K562 (cell line): ENCODE measurements at regions not wholly inside any gene's neighbourhood (a gene's known extent, or its start where the extent isn't known, plus 50 kb on each side); places are given as distances from the start of the nearest gene placed in this dataset.

Experiments used
- ATAC-seq: fragments of 200-7000 bp; cut with Tn5 transposase; 3 replicates; pipeline ENCODE4 v1.9.1; 2020; ENCODE audit warnings: moderate library complexity
- BruUV-seq: library from RNA; stranded (reverse); fragments of 400-500 nt; replicated peaks from 2 replicates; lab custom pipeline; 2021; lab: Mats Ljungman, UMichigan
- CTCF ChIA-PET: fragments of 300-600 bp; formaldehyde crosslinking; extraction: SDS; loops from one replicate; lab custom pipeline; 2021; ENCODE audit warnings: low intra/inter-chr PET ratio; lab: Yijun Ruan, JAX
- POLR2A ChIA-PET: fragments of 300-600, 350-650 bp; sonication (Branson Sonifier 250); formaldehyde crosslinking; extraction: SDS; loops from one replicate; lab custom pipeline; 2021; ENCODE audit warnings: antibody characterized with exemption, inconsistent platforms; lab: Yijun Ruan, JAX
- DNase-seq, 4 experiments: peaks; one replicate each; pipeline versions ENCODE4 v3.0.0 to v3.0.0-alpha.2; 2011 to 2018; ENCODE audit warnings: low spot score in 3 of 4, mixed read lengths in 3 of 4; ENCODE audit errors: extremely low read depth in 1 of 4
- FAIRE-seq: peaks from 2 replicates; lab custom pipeline; 2011; peaks lifted over from hg19 to GRCh38; lab: Jason Lieb, UNC
- H2AFZ ChIP-seq: 2 replicates; pipeline ENCODE4 v1.6.0; 2011; ENCODE audit warnings: low read depth, low read length, control low read depth, inconsistent platforms
- H3K27ac ChIP-seq: fragments of 200-600 bp; 3 replicates; pipeline ENCODE4 v1.8.0; 2011; ENCODE audit warnings: low read depth, mild to moderate bottlenecking, control low read depth, inconsistent platforms, low read length, moderate library complexity, mixed read lengths; ENCODE audit errors: extremely low read depth
- H3K27me3 ChIP-seq, 2 experiments: fragments of 300-600 bp in 1 of 2; 2 replicates in 1 of 2; 3 replicates in 1 of 2; pipeline versions ENCODE4 v1.6.0 to v1.8.0; 2011; ENCODE audit warnings: inconsistent platforms in 2 of 2, low read length in 2 of 2, mild to moderate bottlenecking in 1 of 2, mixed read lengths in 1 of 2, moderate library complexity in 1 of 2; ENCODE audit not compliant: control insufficient read depth in 2 of 2, insufficient read depth in 2 of 2
- H3K36me3 ChIP-seq: fragments of 300-600 bp; 3 replicates; pipeline ENCODE4 v1.8.0; 2011; ENCODE audit warnings: mild to moderate bottlenecking, low read length, inconsistent platforms; ENCODE audit not compliant: control insufficient read depth, insufficient read depth
- H3K4me1 ChIP-seq, 2 experiments: fragments of 200-600 bp in 1 of 2; replicated peaks in 1 of 2; 2 replicates in 1 of 2; 3 replicates in 1 of 2; pipeline versions ENCODE4 v1.5.1 to v1.8.0; 2011; ENCODE audit warnings: inconsistent platforms in 2 of 2, low read length in 2 of 2, mild to moderate bottlenecking in 1 of 2, mixed read lengths in 1 of 2, moderate library complexity in 1 of 2; ENCODE audit not compliant: control insufficient read depth in 2 of 2, insufficient read depth in 2 of 2
- H3K4me2 ChIP-seq: 2 replicates; pipeline ENCODE4 v1.6.1; 2011; ENCODE audit warnings: low read length, control low read depth, inconsistent platforms, mixed read lengths; ENCODE audit not compliant: insufficient read depth
- H3K4me3 ChIP-seq: fragments of 200-600 bp; sonication (generic), shearing (Covaris generic); 2 replicates; pipeline ENCODE4 v1.5.1; 2016; ENCODE audit warnings: control low read depth, inconsistent platforms
- H3K79me2 ChIP-seq: fragments of 200-600 bp; 3 replicates; pipeline ENCODE4 v1.8.0; 2011; ENCODE audit warnings: low read length, inconsistent platforms; ENCODE audit not compliant: control insufficient read depth, insufficient read depth
- H3K9ac ChIP-seq, 2 experiments: 2 replicates each; pipeline versions ENCODE4 v1.6.0 to v1.6.1; 2011; ENCODE audit warnings: low read depth in 2 of 2, low read length in 2 of 2, control low read depth in 1 of 2, inconsistent platforms in 1 of 2, mild to moderate bottlenecking in 1 of 2, mixed read lengths in 1 of 2; ENCODE audit not compliant: insufficient read depth in 1 of 2
- H3K9me1 ChIP-seq: one replicate; pipeline ENCODE4 v1.6.0; 2011; ENCODE audit warnings: inconsistent platforms, mild to moderate bottlenecking, low read length, moderate library complexity; ENCODE audit not compliant: control insufficient read depth, insufficient read depth
- H3K9me3 ChIP-seq: replicated peaks from 2 replicates; pipeline ENCODE4 v1.5.1; 2011; ENCODE audit warnings: low read depth, low read length, inconsistent platforms; ENCODE audit not compliant: control insufficient read depth, insufficient read depth
- H4K20me1 ChIP-seq: replicated peaks from 2 replicates; pipeline ENCODE4 v1.6.1; 2011; ENCODE audit warnings: low read length, inconsistent platforms, mixed read lengths; ENCODE audit not compliant: control insufficient read depth, insufficient read depth
- GTF2A2 ChIP-seq: IDR thresholded peaks from 2 replicates; pipeline ENCODE4 v1.6.1; 2016; ENCODE audit warnings: mild to moderate bottlenecking, missing genetic modification characterization, missing compliant biosample characterization
- KAT8 ChIP-seq: fragments of 450-650 bp; IDR thresholded peaks from 2 replicates; pipeline ENCODE4 v1.6.1; 2016; ENCODE audit warnings: low read depth, mild to moderate bottlenecking
- MYC ChIP-seq, 2 experiments: fragments of 250-450 bp in 1 of 2; sonication (Bioruptor Pico) in 1 of 2; IDR thresholded peaks; 2 replicates each; pipeline versions ENCODE4 v1.5.1 to v1.6.1; 2012 to 2021; ENCODE audit warnings: low read depth in 2 of 2, borderline replicate concordance in 1 of 2, improper control_type of control experiment in 1 of 2, low read length in 1 of 2, mild to moderate bottlenecking in 1 of 2, moderate library complexity in 1 of 2
- SETDB1 ChIP-seq: IDR thresholded peaks from one replicate; pipeline ENCODE4 v1.6.1; 2012; ENCODE audit warnings: low read length, control low read depth, inconsistent platforms
- SMAD3 ChIP-seq: fragments of 450-650 bp; formaldehyde crosslinking; conservative IDR thresholded peaks from 2 replicates; pipeline ENCODE4 v1.4.0; 2020; ENCODE audit warnings: mild to moderate bottlenecking
- SRSF9 ChIP-seq: fragments of 200-400 bp; formaldehyde crosslinking; IDR thresholded peaks from 2 replicates; pipeline ENCODE4 v1.6.1; 2017; ENCODE audit warnings: low read depth, low read length, borderline replicate concordance
- TFAP4 ChIP-seq: sonication (generic); formaldehyde crosslinking; IDR thresholded peaks from 2 replicates; pipeline ENCODE4 v1.8.0; 2022; ENCODE audit warnings: missing genetic modification reagents, mild to moderate bottlenecking, moderate library complexity, borderline replicate concordance
- WGBS: fragments of 100-300 bp; shearing (Covaris generic); methylation state at CpG from one replicate; pipeline ENCODE4 v1.1.6; 2016; ENCODE audit warnings: low coverage, mixed read lengths; ENCODE audit not compliant: insufficient coverage; ENCODE audit errors: missing lambda C conversion rate; 5-methylcytosine and 5-hydroxymethylcytosine counted together
- in situ Hi-C: fragments of 300-500 bp; cut with MboI; formaldehyde crosslinking; loops from 4 replicates; pipeline ENCODE4 v1.15.0; 2018; ENCODE audit warnings: inconsistent platforms, mixed read lengths
- intact Hi-C: fragments of 100-400 bp; cut with micrococcal nuclease; formaldehyde crosslinking; loops from 2 replicates; pipeline ENCODE4 v1.14.2; 2022
- TF ChIP-seq, protein P1 (sequence below), 2 experiments: fragments of 450-650 bp; IDR thresholded peaks; 2 replicates each; pipeline ENCODE4 v1.6.1; 2018; ENCODE audit warnings: mild to moderate bottlenecking in 2 of 2, low read depth in 1 of 2; ENCODE audit not compliant: partially characterized antibody in 2 of 2
- TF ChIP-seq, protein P2 (sequence below): fragments of 450-650 bp; IDR thresholded peaks from 2 replicates; pipeline ENCODE4 v1.6.1; 2018; ENCODE audit not compliant: partially characterized antibody

GRCh38 chr14:43479596-43480195, 1027.4 kb downstream of the FSCB start:
- intact Hi-C loops: no loop called here
- TF ChIP-seq MYC (IDR thresholded peaks at IDR 0.05; ENCODE audit: low read depth, low read length) (no peak), MYC (CRISPR knock-in tag; IDR thresholded peaks at IDR 0.05; ENCODE audit: borderline replicate concordance, low read depth) (no peak), SETDB1 (no peak), GTF2A2 (tag) (no peak), SRSF9 (no peak), KAT8 (no peak), TFAP4 (CRISPR knock-in tag) (no peak), SMAD3 (CRISPR knock-in tag) (no peak)
- TF ChIP-seq, protein P1, sequence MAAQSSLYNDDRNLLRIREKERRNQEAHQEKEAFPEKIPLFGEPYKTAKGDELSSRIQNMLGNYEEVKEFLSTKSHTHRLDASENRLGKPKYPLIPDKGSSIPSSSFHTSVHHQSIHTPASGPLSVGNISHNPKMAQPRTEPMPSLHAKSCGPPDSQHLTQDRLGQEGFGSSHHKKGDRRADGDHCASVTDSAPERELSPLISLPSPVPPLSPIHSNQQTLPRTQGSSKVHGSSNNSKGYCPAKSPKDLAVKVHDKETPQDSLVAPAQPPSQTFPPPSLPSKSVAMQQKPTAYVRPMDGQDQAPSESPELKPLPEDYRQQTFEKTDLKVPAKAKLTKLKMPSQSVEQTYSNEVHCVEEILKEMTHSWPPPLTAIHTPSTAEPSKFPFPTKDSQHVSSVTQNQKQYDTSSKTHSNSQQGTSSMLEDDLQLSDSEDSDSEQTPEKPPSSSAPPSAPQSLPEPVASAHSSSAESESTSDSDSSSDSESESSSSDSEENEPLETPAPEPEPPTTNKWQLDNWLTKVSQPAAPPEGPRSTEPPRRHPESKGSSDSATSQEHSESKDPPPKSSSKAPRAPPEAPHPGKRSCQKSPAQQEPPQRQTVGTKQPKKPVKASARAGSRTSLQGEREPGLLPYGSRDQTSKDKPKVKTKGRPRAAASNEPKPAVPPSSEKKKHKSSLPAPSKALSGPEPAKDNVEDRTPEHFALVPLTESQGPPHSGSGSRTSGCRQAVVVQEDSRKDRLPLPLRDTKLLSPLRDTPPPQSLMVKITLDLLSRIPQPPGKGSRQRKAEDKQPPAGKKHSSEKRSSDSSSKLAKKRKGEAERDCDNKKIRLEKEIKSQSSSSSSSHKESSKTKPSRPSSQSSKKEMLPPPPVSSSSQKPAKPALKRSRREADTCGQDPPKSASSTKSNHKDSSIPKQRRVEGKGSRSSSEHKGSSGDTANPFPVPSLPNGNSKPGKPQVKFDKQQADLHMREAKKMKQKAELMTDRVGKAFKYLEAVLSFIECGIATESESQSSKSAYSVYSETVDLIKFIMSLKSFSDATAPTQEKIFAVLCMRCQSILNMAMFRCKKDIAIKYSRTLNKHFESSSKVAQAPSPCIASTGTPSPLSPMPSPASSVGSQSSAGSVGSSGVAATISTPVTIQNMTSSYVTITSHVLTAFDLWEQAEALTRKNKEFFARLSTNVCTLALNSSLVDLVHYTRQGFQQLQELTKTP (IDR thresholded peaks at IDR 0.05; ENCODE audit: low read depth in 1 of 2, partially characterized antibody in 2 of 2): no peak
- TF ChIP-seq, protein P2, sequence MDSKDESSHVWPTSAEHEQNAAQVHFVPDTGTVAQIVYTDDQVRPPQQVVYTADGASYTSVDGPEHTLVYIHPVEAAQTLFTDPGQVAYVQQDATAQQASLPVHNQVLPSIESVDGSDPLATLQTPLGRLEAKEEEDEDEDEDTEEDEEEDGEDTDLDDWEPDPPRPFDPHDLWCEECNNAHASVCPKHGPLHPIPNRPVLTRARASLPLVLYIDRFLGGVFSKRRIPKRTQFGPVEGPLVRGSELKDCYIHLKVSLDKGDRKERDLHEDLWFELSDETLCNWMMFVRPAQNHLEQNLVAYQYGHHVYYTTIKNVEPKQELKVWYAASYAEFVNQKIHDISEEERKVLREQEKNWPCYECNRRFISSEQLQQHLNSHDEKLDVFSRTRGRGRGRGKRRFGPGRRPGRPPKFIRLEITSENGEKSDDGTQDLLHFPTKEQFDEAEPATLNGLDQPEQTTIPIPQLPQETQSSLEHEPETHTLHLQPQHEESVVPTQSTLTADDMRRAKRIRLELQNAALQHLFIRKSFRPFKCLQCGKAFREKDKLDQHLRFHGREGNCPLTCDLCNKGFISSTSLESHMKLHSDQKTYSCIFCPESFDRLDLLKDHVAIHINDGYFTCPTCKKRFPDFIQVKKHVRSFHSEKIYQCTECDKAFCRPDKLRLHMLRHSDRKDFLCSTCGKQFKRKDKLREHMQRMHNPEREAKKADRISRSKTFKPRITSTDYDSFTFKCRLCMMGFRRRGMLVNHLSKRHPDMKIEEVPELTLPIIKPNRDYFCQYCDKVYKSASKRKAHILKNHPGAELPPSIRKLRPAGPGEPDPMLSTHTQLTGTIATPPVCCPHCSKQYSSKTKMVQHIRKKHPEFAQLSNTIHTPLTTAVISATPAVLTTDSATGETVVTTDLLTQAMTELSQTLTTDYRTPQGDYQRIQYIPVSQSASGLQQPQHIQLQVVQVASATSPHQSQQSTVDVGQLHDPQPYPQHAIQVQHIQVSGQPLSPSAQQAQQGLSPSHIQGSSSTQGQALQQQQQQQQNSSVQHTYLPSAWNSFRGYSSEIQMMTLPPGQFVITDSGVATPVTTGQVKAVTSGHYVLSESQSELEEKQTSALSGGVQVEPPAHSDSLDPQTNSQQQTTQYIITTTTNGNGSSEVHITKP: no peak

More at GRCh38 chr14:43479596-43480195, 1027.4 kb downstream of the FSCB start:
- H3K27ac ChIP-seq: no peak overlapping the region
- H3K4me1 ChIP-seq: no peaks in the 10 kb centered on the region
- FAIRE-seq: no peak
- no peak for ATAC-seq
- POLR2A ChIA-PET: no interaction called here
- H3K4me3 ChIP-seq: no peak overlapping the region
- in situ Hi-C loops: no loop called here
- H3K4me2 ChIP-seq: no peak overlapping the region
- WGBS: 0% methylated on average over 2 of the region's 2 CpGs
- no peaks in the 10 kb centered on the region for H3K9me3 ChIP-seq
- H3K27me3 ChIP-seq: no peaks in the 10 kb centered on the region
- no peak overlapping the region for H3K9ac ChIP-seq
- H3K79me2 ChIP-seq: no peaks in the 10 kb centered on the region
- no peak overlapping the region for H2AFZ ChIP-seq
- no TSS peak for BruUV-seq
- no peaks in the 10 kb centered on the region for H3K36me3 ChIP-seq
- H4K20me1 ChIP-seq: no peaks in the 10 kb centered on the region
- CTCF ChIA-PET: no interaction called here
- H3K9me1 ChIP-seq: no peaks in the 10 kb centered on the region
- no peak for DNase-seq
